ENCODE measurements at regions not wholly inside any gene's neighbourhood (a gene's known extent, or its start where the extent isn't known, plus 50 kb on each side); places are given as distances from the start of the nearest gene placed in this dataset.

GRCh38 chr2:60292242-60292641 lies 261.2 kb downstream of the BCL11A start:
- DNase-seq, result no peak

GRCh38 chr2:60290509-60290908 lies 262.9 kb downstream of the BCL11A start:
- DNase-seq, result no peak

DNA sequence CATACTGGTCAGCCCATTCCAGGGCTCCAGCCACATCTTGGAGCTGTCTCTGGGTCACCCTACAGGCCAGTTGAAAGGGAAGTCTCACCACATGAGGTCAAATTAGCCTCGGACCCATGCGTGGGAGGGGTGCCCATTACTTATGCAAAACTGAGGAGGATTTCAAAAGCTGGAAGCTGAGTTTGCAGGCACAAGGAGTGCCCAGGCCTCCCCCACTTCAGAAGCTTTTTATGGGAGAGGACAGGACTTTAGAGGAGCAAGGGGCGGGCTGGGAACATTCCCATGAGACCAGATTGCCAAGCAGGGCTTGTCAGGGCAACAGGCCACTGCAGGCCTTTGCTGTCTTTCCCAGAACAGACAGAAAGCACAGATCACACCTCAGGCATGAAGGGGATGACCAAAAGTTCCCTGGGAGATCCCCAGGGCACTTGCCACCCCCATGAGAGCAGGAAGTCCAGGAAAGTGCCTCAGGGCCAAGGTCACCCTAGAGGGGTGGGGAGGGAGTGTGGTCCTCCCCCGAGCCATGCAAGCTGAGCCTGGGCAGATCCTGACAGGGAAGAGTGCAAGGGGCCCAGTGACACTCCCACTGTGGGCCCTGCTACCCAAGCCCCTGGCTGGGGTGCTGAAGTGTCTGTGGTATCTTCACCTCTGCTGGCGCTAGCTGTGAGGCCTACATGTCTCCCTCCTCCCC lies 267.7 kb downstream of the BCL11A start:
- DNase-seq, result no peak

DNA sequence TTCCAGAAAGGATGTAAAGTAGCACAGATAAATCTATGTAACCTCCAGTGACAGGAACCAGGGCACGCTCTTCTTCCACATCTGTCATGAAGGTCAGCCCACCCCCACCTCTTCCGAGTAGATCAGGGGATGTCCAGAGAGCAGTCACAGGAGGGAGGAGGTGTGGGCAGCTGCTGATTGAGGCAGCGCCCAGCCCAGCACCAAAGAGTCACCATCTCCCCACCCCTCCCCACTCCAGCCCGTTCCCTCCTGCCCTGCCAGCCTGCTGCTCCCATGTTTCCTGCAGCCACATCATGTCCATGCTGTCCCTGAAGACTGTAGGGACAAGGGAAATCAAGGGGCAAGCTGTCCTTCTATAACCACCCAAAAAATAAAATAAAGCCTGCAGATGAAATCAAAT lies 269.8 kb downstream of the BCL11A start:
- no peak for DNase-seq

DNA sequence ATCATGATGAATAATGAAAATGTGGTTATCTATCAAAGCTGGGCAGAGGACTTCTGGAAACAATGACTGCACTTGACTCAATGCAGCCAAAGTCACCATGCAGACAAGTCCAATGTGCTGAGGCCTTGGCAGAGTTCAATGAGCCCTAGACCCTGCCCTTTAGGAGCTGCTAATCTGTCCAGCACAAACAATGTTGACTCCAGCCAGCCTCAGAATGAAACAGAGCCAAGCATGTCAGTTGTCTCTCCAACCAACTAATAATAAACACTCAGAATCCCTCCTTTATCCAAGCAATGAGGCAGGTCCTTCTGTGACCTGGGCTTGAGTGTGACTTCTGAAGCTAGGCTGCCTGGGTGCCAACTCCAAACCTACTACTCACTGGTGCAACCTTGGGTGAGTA lies 270.6 kb downstream of the BCL11A start:
- DNase-seq, result no peak

DNA sequence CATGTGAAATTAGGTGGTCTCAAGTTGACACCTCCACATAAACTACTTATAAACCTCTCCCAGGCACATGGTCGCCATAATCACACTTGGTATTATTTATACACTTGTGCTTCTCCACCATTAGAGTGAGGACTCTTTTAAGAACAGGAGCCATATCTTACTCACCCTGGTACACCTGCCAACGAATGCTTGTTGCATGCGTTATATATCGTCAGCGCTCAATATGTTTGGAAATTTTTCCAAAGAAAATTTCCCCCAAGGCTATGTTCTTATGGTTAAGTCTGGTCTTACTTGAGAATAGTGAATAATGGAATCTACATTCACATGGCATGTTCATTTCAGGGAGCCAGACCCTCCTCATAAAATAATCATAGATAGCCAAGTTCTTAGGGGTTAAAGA lies 271.7 kb downstream of the BCL11A start:
- no peak for DNase-seq

DNA sequence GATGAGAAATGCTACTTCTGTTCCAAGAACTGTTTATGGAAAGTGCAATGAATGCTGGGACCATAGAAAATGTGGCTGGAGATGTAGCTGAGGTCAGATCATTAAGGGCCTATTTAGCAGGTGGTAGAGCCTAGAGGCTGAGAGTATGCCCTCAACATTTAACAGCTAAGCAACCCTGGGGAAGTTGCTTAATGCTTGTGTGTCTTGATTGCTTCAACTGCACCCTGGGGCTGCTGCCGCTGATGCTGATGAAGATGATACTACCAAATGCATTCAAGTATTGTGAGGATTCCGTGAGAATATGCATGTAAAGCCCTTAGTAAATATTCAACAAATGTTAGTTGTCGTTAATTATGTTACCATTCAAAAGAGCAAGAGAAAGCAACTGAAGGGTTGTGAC lies 273.2 kb downstream of the BCL11A start:
- no peak for DNase-seq

DNA sequence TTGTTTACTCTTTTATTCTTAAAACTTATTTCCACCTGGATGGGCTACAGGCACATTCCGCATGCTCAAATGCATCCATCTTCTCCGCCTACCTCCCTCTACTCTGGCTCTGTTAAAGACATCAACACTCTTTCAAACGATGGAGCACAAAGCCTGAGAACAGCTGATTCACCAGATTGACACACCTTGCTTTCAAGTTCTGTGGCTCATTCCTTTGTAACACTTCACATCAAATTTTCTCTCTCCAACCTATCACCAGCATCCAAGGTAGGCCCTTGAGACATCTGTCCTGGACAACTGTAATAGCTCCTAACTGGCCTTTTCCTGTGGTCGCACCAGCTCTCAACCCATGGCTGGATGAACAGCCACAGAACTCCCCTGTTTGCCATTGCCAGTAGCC lies 274.5 kb downstream of the BCL11A start:
- DNase-seq, result no peak

DNA sequence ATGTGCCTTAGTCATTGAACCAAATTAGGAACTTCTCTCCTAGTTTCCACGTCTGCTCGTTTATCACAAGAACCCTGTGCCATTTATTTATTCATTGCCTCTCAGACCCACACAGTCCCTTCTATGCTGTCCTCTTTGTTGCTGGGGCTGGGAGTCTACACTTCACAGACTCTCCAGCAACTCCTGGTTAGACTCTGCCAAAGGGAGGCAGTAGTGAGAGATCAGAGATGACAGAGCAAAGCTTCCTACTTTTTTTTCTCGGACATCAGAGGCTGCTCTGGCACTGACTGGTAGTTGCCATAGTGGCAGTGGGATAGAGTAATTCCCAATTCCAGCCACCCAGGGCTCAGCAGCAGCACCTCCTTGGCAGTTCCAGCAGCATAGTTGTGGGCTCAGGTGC lies 277.5 kb downstream of the BCL11A start:
- no peak for DNase-seq

DNA sequence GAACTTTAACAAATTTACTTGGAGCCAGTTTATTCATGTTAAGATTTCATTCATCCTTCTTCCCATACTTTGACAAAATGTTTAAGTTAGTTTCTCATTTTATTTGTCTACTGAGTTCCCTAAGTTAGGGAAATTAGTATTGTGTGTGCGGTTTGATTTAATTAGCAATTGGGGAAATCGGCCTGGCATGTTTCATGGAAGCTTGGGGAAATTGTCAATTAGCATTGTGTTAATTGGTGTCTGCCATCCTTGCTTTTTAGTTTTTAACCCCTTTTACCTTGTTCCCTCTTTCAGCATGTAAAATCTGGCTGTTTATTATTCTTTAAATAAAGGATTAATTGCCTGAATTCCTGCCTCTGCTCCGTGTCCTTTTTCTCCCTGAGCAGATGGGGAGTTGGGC lies 279.6 kb downstream of the BCL11A start:
- DNase-seq, result no peak

GRCh38 chr2:60271713-60272112 lies 281.7 kb downstream of the BCL11A start:
- DNase-seq, result no peak

- DNase-seq, result no peak
These were observed 282.3 kb downstream of the BCL11A start for GRCh38 chr2:60271131-60271530.

DNA sequence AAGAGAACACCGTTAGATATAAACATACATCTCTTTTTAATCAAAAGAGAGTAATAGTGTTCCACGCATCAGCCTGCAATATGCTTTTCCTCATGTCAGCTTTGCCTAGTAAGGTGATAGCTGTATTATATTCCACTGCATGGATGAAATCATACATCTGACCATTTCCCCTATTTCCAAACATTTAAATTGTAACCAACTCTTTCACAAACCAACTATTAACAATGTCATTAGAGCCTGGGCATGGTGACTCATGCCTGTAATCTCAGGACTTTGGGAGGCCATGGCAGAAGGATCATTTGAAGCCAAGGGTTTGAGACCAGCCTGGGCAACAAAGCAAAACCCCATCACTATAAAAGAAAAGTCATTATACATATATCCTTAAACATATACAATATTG lies 284.8 kb downstream of the BCL11A start:
- no peak for DNase-seq

DNA sequence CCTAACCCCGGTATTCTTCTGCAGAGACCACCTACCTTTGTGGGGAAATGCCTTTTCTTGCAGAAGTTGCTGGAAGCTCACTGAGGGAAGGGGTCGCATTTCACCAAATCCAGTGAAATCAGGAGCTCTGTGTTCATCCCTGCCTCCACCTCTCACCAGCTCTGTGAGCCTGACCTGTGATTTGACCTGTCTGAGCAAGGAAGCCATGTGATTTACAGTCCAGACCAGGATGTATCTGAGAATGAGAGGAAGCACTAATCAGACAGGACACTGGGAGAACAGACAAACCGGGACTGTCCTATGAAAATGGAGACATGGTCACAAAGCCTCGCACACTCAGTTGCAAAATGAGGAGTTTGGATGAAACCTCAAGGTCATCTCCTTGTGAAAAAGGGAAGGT lies 285.4 kb downstream of the BCL11A start:
- DNase-seq, result no peak

- DNase-seq, result no peak
These were observed 286.3 kb downstream of the BCL11A start for GRCh38 chr2:60267122-60267521.

DNA sequence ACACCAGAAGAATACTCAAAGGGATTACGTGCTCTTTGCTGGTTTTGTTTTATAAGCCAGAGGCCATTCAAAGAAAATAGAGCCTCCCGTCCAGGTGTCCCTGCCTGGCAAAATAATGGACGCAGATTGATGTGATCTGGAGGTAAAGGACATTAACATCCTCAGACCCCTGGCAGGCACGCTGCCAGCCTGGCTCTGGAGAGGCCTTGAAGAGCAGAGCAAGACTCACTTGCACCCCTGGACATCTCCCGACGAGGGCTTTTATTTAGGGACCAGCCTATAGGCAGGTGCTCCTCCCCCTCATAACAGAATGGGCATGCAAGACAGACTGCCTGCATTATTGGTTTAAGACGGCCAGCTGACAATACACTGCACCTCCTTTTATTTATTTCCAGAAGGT lies 291.3 kb downstream of the BCL11A start:
- DNase-seq, result no peak

- DNase-seq, result no peak
These were observed 292.7 kb downstream of the BCL11A start for GRCh38 chr2:60260639-60261296.

- no peak for DNase-seq
These were observed 293.7 kb downstream of the BCL11A start for GRCh38 chr2:60259781-60260180.

DNA sequence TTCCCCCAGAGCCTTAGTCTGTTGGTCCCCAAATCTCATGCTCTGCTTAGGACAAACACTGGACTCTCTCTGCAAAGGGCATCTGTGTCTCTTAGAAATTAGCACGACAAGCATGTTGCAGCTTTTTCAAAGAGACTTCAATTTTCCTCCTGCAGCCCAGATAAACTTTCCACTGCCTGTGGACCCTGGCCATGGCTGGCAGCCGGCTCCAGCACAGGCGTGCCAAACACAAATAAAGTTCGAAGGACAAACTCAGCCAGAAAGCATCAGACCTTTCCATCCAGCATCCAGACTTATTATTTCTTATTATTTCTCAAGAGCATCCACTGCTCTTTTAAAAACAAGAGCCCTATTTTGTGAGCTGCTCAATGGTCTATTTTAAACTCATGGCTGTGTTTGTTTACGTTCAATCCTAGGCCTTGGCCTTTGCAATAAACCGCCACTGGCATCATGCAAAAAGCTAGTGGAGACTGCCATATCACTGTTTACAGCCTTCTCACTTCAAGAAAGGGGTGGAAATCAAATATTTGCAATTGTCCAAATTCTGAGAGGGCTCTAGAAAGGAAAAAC lies 300.8 kb downstream of the BCL11A start:
- DNase-seq, result no peak

GRCh38 chr2:60251247-60251646 lies 302.2 kb downstream of the BCL11A start:
- no peak for DNase-seq

DNA sequence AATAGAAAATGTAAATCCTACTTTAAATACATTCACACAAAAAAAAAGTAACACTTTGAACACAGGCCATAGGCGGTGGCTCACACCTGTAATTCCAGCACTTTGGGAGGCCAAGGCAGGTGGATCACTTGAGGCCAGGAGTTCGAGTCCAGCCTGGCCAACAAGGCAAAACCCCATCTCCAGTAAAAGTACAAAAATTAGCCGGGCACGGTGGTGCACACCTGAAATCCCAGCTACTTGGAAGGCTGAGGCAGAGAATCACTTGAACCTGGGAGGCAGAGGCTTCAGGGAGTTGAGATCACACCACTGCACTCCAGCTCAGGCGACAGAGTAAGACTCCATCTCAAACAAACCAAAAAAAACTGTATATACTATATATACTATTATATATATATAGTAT lies 303.6 kb downstream of the BCL11A start:
- no peak for DNase-seq

DNA sequence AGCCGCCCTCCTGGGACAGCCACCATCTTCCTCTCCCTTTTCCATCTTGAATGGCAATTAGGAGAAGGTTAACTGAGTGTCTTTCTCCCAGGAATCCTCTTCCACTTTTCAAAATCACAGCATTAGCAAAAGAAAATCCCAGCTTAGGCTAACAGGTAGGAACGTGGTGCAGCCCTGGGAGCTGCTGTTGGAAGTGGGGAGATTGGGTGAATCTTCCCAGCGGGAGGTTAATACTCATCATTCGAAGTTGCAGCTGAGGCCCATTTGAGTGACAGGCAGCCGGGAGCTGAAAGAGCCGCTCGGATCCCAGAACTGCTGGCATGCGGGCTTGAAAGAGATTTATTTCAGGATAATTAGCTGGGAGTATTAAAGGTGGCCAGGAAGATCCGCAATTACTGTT lies 306.0 kb downstream of the BCL11A start:
- DNase-seq, result no peak

DNA sequence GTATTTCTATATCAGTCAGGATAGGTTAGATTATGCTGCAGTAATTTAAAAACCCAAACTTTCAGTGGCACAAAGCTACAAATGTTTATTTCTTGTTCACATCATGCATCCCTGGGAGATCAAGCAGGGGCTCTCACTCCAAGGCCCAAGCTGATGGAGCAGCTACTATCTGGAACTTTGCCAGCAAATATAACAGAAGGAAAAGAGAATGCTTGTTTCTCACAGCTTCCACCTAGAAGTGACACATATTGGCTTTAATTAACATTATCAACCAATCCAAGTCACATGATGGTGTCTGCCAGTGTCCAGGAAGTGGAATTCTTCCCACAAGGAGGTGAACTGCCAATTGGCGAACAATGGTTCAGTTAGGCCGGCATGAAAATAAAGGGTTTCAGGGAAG lies 306.9 kb downstream of the BCL11A start:
- DNase-seq, result no peak

GRCh38 chr2:60234274-60234986 lies 319.0 kb downstream of the BCL11A start:
- DNase-seq, result no peak

Data from hematopoietic multipotent progenitor cell treated with erythropoietin and hydrocortisone succinate and interleukin-3 and kit ligand, for 8 days (in vitro differentiated cells).